Glutamatergic neuron (in vitro differentiated cells): ENCODE measurements at regions not wholly inside any gene's neighbourhood (a gene's known extent, or its start where the extent isn't known, plus 50 kb on each side); places are given as distances from the start of the nearest gene placed in this dataset.

Experiments used
- DNase-seq: peaks from one replicate; pipeline ENCODE4 v3.0.0; 2022
- H3K27ac Mint-ChIP-seq: one replicate; pipeline ENCODE4 v1.8.0; 2020; ENCODE audit warnings: mild to moderate bottlenecking, mixed read lengths, inconsistent platforms; ENCODE audit not compliant: unreplicated experiment
- H3K27me3 Mint-ChIP-seq: one replicate; pipeline ENCODE4 v1.8.0; 2020; ENCODE audit warnings: mild to moderate bottlenecking, moderate library complexity, mixed read lengths, inconsistent platforms; ENCODE audit not compliant: unreplicated experiment
- H3K36me3 Mint-ChIP-seq: one replicate; pipeline ENCODE4 v1.8.0; 2020; ENCODE audit warnings: mild to moderate bottlenecking, mixed read lengths, inconsistent platforms; ENCODE audit not compliant: unreplicated experiment
- H3K4me1 Mint-ChIP-seq: one replicate; pipeline ENCODE4 v1.8.0; 2020; ENCODE audit warnings: mild to moderate bottlenecking, low read depth, mixed read lengths, inconsistent platforms; ENCODE audit not compliant: unreplicated experiment
- H3K4me3 Mint-ChIP-seq: one replicate; pipeline ENCODE4 v1.8.0; 2020; ENCODE audit warnings: mild to moderate bottlenecking, mixed read lengths, inconsistent platforms; ENCODE audit not compliant: unreplicated experiment
- H3K9me3 Mint-ChIP-seq: one replicate; pipeline ENCODE4 v1.8.0; 2020; ENCODE audit warnings: mild to moderate bottlenecking, moderate library complexity, mixed read lengths, inconsistent platforms; ENCODE audit not compliant: unreplicated experiment
- TF ChIP-seq, protein P1 (sequence below): fragments of 200-600 bp; sonication (generic); IDR thresholded peaks from one replicate; pipeline ENCODE4 v1.5.0; 2021; ENCODE audit not compliant: partially characterized antibody, unreplicated experiment

GRCh38 chr4:147057611-147058190 lies 112.0 kb upstream of the TTC29 start:
- Mint-ChIP-seq H3K4me3 (no peak overlapping the region), H3K27ac (no peak overlapping the region), H3K36me3 (no peaks in the 10 kb centered on the region), H3K27me3 (no peaks in the 10 kb centered on the region), H3K9me3 (no peaks in the 10 kb centered on the region), H3K4me1 (peaks cover 3% of the 10 kb centered on the region)
- DNase-seq = no peak
- TF ChIP-seq, protein P1, sequence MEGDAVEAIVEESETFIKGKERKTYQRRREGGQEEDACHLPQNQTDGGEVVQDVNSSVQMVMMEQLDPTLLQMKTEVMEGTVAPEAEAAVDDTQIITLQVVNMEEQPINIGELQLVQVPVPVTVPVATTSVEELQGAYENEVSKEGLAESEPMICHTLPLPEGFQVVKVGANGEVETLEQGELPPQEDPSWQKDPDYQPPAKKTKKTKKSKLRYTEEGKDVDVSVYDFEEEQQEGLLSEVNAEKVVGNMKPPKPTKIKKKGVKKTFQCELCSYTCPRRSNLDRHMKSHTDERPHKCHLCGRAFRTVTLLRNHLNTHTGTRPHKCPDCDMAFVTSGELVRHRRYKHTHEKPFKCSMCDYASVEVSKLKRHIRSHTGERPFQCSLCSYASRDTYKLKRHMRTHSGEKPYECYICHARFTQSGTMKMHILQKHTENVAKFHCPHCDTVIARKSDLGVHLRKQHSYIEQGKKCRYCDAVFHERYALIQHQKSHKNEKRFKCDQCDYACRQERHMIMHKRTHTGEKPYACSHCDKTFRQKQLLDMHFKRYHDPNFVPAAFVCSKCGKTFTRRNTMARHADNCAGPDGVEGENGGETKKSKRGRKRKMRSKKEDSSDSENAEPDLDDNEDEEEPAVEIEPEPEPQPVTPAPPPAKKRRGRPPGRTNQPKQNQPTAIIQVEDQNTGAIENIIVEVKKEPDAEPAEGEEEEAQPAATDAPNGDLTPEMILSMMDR = no peak

DNA sequence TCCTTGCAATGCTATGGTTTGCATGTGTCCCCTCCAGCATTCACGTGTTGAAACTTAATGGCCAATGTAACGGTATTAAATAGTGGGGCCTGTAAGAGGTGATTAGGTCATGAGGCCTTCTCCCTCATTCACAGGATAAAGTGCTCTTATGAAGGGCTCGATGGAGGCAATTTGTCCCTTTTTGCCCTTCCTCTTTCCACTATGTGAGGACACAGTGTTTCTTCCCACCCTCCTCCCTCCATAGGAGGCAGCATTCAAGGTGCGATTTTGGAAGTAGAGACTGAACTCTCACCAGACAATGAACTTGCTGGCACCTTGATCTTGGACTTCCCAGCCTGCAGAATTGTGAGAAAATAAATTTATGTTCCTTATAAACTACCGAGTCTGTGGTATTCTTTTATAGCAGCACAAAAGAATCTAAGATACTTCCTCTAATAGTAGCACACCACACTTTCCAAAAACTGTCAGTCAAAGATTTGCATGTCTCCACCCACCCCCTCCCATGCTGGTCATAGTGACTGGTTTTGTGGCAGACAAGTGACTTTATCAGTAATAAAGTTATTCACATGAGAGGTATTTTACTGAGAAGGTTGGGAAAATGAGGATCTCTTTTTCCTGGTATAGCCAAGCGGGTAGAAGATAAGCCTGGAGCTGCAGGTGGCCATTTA lies 113.5 kb upstream of the TTC29 start:
- TF ChIP-seq, protein P1 = no peak
- Mint-ChIP-seq H3K36me3 (no peaks in the 10 kb centered on the region), H3K4me3 (no peak overlapping the region), H3K9me3 (no peaks in the 10 kb centered on the region), H3K4me1 (no peaks in the 10 kb centered on the region), H3K27ac (no peak overlapping the region), H3K27me3 (no peaks in the 10 kb centered on the region)
- no peak for DNase-seq

DNA sequence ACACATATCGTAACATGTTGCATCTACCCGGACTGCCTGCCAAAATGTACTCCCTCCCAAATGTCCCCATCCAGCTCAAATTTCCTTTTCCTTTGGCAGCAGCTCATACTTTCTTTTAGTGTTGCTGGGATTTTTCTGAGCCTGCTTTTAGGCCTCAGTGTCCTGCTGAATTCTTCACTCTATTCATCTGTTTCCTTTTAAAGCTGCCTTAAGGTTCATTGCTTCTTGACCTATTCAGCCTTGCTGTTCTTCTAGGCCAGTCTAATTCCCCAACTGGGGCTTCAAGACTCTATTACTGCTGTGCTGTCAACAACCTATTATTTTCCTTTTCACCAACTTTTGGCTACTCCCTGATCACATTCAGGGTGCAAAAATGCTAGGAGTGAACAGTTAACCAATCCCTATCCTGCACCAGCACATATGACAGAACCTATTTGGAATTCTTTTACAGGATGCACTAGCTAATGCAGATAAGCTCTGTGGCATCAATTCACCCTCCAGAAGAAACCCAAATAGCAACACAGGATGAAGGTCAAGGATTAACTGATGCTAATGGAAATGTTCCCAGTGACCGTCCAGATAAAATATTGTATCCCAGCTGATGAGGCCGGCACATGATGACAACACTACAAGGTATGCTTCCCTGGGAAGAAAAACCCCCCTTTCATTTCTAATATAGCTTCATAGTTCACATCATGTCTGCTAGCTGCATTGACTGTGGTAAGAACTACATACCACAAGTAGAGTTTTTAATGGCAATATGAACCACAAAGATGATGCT lies 114.7 kb upstream of the TTC29 start:
- H3K36me3 Mint-ChIP-seq = no peaks in the 10 kb centered on the region
- no peak overlapping the region for H3K27ac Mint-ChIP-seq
- no peaks in the 10 kb centered on the region for H3K4me1 Mint-ChIP-seq
- H3K4me3 Mint-ChIP-seq = no peak overlapping the region
- H3K9me3 Mint-ChIP-seq = peaks cover 1% of the 10 kb centered on the region
- TF ChIP-seq, protein P1 = no peak
- no peaks in the 10 kb centered on the region for H3K27me3 Mint-ChIP-seq
- no peak for DNase-seq

DNA sequence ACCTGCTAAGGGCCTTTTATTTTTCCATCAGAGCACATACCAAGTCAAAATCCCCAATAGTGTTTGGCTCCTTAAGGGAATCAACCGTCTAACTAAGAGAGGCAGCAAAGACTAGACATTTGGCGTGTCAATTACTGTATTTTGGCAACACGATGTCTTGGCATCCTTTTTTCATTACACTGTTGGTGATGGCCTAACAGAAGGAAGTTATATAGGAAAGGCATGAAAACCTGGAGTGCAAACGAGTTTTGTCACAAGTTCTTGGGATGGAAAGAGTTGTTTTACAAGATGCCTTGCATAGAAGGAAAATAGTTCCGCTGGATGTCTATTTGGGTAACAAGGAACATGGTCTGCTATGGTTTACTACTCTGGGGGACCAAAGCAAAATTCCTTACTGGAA lies 119.2 kb upstream of the TTC29 start:
- Mint-ChIP-seq H3K27ac (no peak overlapping the region), H3K4me3 (no peak overlapping the region), H3K27me3 (no peaks in the 10 kb centered on the region), H3K9me3 (peaks cover 1% of the 10 kb centered on the region), H3K4me1 (no peaks in the 10 kb centered on the region), H3K36me3 (peaks cover 7% of the 10 kb centered on the region)
- TF ChIP-seq, protein P1 = no peak
- no peak for DNase-seq

DNA sequence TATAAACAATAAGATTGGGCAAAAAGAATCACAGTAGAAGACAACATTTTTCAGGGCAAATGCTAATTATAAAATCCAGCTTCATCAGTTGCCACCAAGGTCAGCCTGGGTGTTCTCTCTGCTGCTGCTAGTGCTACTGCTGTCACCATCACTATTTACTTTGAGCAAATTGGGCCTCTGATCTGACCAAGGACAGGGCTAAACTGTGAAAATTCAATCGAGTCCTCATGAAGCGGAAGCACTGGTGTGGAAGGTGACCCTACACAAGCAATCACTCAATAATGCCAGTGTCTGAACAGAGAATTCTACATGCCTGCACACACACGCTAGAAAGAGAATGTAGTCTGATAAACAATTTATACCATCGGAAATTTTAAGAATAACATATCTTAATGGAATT lies 122.9 kb upstream of the TTC29 start:
- H3K36me3 Mint-ChIP-seq = peaks cover 10% of the 10 kb centered on the region
- H3K27me3 Mint-ChIP-seq = no peaks in the 10 kb centered on the region
- TF ChIP-seq, protein P1 = no peak
- no peaks in the 10 kb centered on the region for H3K4me1 Mint-ChIP-seq
- no peak for DNase-seq
- H3K4me3 Mint-ChIP-seq = no peak overlapping the region
- H3K9me3 Mint-ChIP-seq = peaks cover 1% of the 10 kb centered on the region
- no peak overlapping the region for H3K27ac Mint-ChIP-seq
